ENCODE measurements at regions not wholly inside any gene's neighbourhood (a gene's known extent, or its start where the extent isn't known, plus 50 kb on each side); places are given as distances from the start of the nearest gene placed in this dataset.

DNA sequence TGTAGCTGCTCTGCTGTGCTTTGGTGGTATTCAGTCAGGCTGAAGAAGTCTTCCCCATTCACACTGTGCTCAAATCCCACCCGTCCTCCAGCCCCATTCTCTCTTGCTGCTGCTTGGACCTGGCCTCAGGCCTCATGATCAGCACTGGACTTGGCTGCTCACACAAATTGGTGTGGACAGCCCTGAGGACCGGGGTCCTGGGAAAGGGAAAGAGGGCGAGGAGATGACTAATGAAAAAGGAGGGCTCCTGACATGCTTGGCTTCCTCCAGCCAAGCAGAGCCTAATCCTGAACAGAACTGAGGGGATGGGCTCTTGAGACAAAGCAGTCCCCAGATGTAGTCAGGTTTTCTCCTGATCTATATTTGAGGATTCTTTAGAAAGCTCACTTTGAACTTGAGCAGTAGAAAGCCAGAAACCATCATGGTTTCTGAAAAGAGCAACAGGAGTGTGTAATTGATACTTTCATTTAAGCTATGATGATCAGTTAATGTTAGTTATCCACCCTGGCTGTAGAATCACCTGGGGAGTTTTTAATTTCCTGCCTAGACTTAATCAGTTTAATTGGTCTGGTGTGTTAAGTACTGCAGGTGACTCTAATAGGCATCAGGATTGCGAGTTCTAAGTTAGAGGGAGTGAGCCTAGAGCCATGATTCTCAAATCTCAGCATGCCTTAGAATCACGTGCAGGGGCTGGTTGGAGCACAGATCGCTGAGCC is 79.4 kb upstream of the THBS1 start:
- no peak for DNase-seq (ENCODE audit: low read depth, low spot score)
- H3K4me1 ChIP-seq (ENCODE audit: insufficient read depth, insufficient read length): no peaks in the 10 kb centered on the region
- H3K27me3 ChIP-seq (ENCODE audit: insufficient read depth, insufficient read length): no peaks in the 10 kb centered on the region
- TF ChIP-seq SUZ12 (IDR thresholded peaks at IDR 0.05; ENCODE audit: extremely low read depth, insufficient read depth, insufficient read length) (no peak), YY1 (IDR thresholded peaks at IDR 0.05; ENCODE audit: insufficient read depth, insufficient read length) (no peak), ZNF274 (IDR thresholded peaks at IDR 0.05; ENCODE audit: low read depth, low read length) (no peak)
- H3K9ac ChIP-seq (ENCODE audit: insufficient read length, low read depth): no peak overlapping the region
- no peaks in the 10 kb centered on the region for H3K36me3 ChIP-seq (ENCODE audit: insufficient read depth, insufficient read length, low read length)
- H3K4me3 ChIP-seq (ENCODE audit: insufficient read length, low read depth): no peak overlapping the region
- H3K9me3 ChIP-seq (ENCODE audit: insufficient read depth, low read length): no peaks in the 10 kb centered on the region

DNA sequence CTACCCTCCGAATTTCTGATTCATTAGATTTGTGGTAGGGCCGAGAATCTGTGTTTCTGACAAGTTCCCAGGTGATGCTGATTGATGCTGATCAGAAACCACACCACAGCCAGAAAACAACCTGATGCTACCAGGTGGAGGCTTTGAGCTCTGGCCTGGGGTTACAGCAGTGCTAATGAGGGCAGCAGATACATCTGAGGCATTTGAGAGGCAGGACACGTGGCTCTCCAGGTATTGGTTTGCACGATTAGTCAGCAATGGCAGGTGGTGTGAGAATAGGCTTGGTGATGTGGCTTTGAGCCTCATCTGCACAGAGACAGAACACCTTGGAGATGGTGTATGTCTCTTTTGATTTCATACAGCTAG is 78.8 kb upstream of the THBS1 start:
- Histone ChIP-seq H3K4me3 (ENCODE audit: insufficient read length, low read depth) (no peak overlapping the region), H3K27me3 (ENCODE audit: insufficient read depth, insufficient read length) (no peaks in the 10 kb centered on the region), H3K9ac (ENCODE audit: insufficient read length, low read depth) (no peak overlapping the region), H3K36me3 (ENCODE audit: insufficient read depth, insufficient read length, low read length) (no peaks in the 10 kb centered on the region), H3K4me1 (ENCODE audit: insufficient read depth, insufficient read length) (no peaks in the 10 kb centered on the region), H3K9me3 (ENCODE audit: insufficient read depth, low read length) (no peaks in the 10 kb centered on the region)
- TF ChIP-seq SUZ12 (IDR thresholded peaks at IDR 0.05; ENCODE audit: extremely low read depth, insufficient read depth, insufficient read length) (no peak), ZNF274 (IDR thresholded peaks at IDR 0.05; ENCODE audit: low read depth, low read length) (no peak), YY1 (IDR thresholded peaks at IDR 0.05; ENCODE audit: insufficient read depth, insufficient read length) (no peak)
- DNase-seq (ENCODE audit: low read depth, low spot score): no peak

GRCh38 chr15:39502611-39503195 is 78.2 kb upstream of the THBS1 start:
- Histone ChIP-seq H3K9ac (ENCODE audit: insufficient read length, low read depth) (no peak overlapping the region), H3K4me3 (ENCODE audit: insufficient read length, low read depth) (no peak overlapping the region), H3K9me3 (ENCODE audit: insufficient read depth, low read length) (no peaks in the 10 kb centered on the region), H3K4me1 (ENCODE audit: insufficient read depth, insufficient read length) (no peaks in the 10 kb centered on the region), H3K36me3 (ENCODE audit: insufficient read depth, insufficient read length, low read length) (no peaks in the 10 kb centered on the region), H3K27me3 (ENCODE audit: insufficient read depth, insufficient read length) (no peaks in the 10 kb centered on the region)
- no peak for DNase-seq (ENCODE audit: low read depth, low spot score)
- TF ChIP-seq YY1 (IDR thresholded peaks at IDR 0.05; ENCODE audit: insufficient read depth, insufficient read length) (no peak), ZNF274 (IDR thresholded peaks at IDR 0.05; ENCODE audit: low read depth, low read length) (no peak), SUZ12 (IDR thresholded peaks at IDR 0.05; ENCODE audit: extremely low read depth, insufficient read depth, insufficient read length) (no peak)

DNA sequence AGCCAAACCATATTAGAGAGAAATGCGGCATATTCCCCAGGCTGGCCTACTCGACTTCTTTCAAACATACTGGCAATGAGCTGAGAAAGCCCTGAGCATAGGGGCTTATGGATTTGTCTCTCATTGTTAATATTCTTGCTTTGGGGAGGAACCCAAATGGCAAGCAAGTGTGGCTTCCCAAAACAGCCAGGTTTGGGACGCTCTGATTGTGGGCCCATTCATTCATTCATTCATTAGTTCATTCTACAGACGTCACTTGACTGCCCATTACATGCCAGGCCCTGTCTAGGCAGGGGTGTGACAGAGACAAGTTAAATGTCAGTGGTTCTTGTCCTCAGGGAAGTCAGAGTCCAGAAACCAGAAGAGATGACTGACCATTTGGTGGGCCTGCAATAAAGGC is 77.4 kb upstream of the THBS1 start:
- no peaks in the 10 kb centered on the region for H3K9me3 ChIP-seq (ENCODE audit: insufficient read depth, low read length)
- DNase-seq (ENCODE audit: low read depth, low spot score): no peak
- H3K4me1 ChIP-seq (ENCODE audit: insufficient read depth, insufficient read length): no peaks in the 10 kb centered on the region
- TF ChIP-seq SUZ12 (IDR thresholded peaks at IDR 0.05; ENCODE audit: extremely low read depth, insufficient read depth, insufficient read length) (no peak), YY1 (IDR thresholded peaks at IDR 0.05; ENCODE audit: insufficient read depth, insufficient read length) (no peak), ZNF274 (IDR thresholded peaks at IDR 0.05; ENCODE audit: low read depth, low read length) (no peak)
- H3K27me3 ChIP-seq (ENCODE audit: insufficient read depth, insufficient read length): no peaks in the 10 kb centered on the region
- H3K4me3 ChIP-seq (ENCODE audit: insufficient read length, low read depth): no peak overlapping the region
- no peaks in the 10 kb centered on the region for H3K36me3 ChIP-seq (ENCODE audit: insufficient read depth, insufficient read length, low read length)
- H3K9ac ChIP-seq (ENCODE audit: insufficient read length, low read depth): no peak overlapping the region

- H3K4me3 ChIP-seq (ENCODE audit: insufficient read length, low read depth): no peak overlapping the region
- H3K36me3 ChIP-seq (ENCODE audit: insufficient read depth, insufficient read length, low read length): no peaks in the 10 kb centered on the region
- H3K9me3 ChIP-seq (ENCODE audit: insufficient read depth, low read length): no peaks in the 10 kb centered on the region
- TF ChIP-seq YY1 (IDR thresholded peaks at IDR 0.05; ENCODE audit: insufficient read depth, insufficient read length): no peak
- TF ChIP-seq SUZ12 (IDR thresholded peaks at IDR 0.05; ENCODE audit: extremely low read depth, insufficient read depth, insufficient read length): no peak
- TF ChIP-seq ZNF274 (IDR thresholded peaks at IDR 0.05; ENCODE audit: low read depth, low read length): no peak
- no peaks in the 10 kb centered on the region for H3K4me1 ChIP-seq (ENCODE audit: insufficient read depth, insufficient read length)
- H3K27me3 ChIP-seq (ENCODE audit: insufficient read depth, insufficient read length): no peaks in the 10 kb centered on the region
- no peak for DNase-seq (ENCODE audit: low read depth, low spot score)
- no peak overlapping the region for H3K9ac ChIP-seq (ENCODE audit: insufficient read length, low read depth)
These were observed 76.1 kb upstream of the THBS1 start for GRCh38 chr15:39504808-39505207.

GRCh38 chr15:39506146-39506545 is 74.7 kb upstream of the THBS1 start:
- no peaks in the 10 kb centered on the region for H3K4me1 ChIP-seq (ENCODE audit: insufficient read depth, insufficient read length)
- no peak for TF ChIP-seq SUZ12 (IDR thresholded peaks at IDR 0.05; ENCODE audit: extremely low read depth, insufficient read depth, insufficient read length)
- TF ChIP-seq ZNF274 (IDR thresholded peaks at IDR 0.05; ENCODE audit: low read depth, low read length): no peak
- TF ChIP-seq YY1 (IDR thresholded peaks at IDR 0.05; ENCODE audit: insufficient read depth, insufficient read length): no peak

DNA sequence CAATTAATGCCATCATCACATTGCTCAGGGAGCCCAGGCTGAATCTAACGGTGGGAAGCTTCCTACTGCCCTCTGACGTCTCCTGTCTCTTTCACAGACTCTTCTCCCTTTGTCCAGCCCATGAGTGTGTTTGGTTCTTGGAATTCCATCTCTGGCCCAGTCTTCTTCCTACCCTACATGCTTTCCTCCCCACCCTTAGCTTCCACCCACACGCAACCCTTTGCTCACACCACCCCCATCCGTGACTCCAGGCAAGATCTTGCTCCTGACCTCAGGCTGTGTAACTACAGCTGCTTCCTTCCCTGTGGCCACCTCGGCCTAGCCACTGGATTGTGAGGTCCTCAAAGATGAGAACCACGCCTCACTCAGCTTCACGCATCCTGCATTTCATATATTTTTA is 72.3 kb upstream of the THBS1 start:
- no peak for DNase-seq (ENCODE audit: low read depth, low spot score)
- no peak overlapping the region for H3K4me3 ChIP-seq (ENCODE audit: insufficient read length, low read depth)
- H3K4me1 ChIP-seq (ENCODE audit: insufficient read depth, insufficient read length): no peaks in the 10 kb centered on the region
- no peak overlapping the region for H3K9ac ChIP-seq (ENCODE audit: insufficient read length, low read depth)
- no peaks in the 10 kb centered on the region for H3K27me3 ChIP-seq (ENCODE audit: insufficient read depth, insufficient read length)
- H3K9me3 ChIP-seq (ENCODE audit: insufficient read depth, low read length): no peaks in the 10 kb centered on the region
- no peak for TF ChIP-seq YY1 (IDR thresholded peaks at IDR 0.05; ENCODE audit: insufficient read depth, insufficient read length)
- no peak for TF ChIP-seq ZNF274 (IDR thresholded peaks at IDR 0.05; ENCODE audit: low read depth, low read length)
- TF ChIP-seq SUZ12 (IDR thresholded peaks at IDR 0.05; ENCODE audit: extremely low read depth, insufficient read depth, insufficient read length): no peak
- H3K36me3 ChIP-seq (ENCODE audit: insufficient read depth, insufficient read length, low read length): no peaks in the 10 kb centered on the region

More at GRCh38 chr15:39506146-39506545, 74.7 kb upstream of the THBS1 start:
- no peaks in the 10 kb centered on the region for H3K27me3 ChIP-seq (ENCODE audit: insufficient read depth, insufficient read length)
- no peak overlapping the region for H3K9ac ChIP-seq (ENCODE audit: insufficient read length, low read depth)
- no peaks in the 10 kb centered on the region for H3K9me3 ChIP-seq (ENCODE audit: insufficient read depth, low read length)
- no peaks in the 10 kb centered on the region for H3K36me3 ChIP-seq (ENCODE audit: insufficient read depth, insufficient read length, low read length)
- no peak for DNase-seq (ENCODE audit: low read depth, low spot score)
- no peak overlapping the region for H3K4me3 ChIP-seq (ENCODE audit: insufficient read length, low read depth)
